ENCODE measurements at regions not wholly inside any gene's neighbourhood (a gene's known extent, or its start where the extent isn't known, plus 50 kb on each side); places are given as distances from the start of the nearest gene placed in this dataset.

DNA sequence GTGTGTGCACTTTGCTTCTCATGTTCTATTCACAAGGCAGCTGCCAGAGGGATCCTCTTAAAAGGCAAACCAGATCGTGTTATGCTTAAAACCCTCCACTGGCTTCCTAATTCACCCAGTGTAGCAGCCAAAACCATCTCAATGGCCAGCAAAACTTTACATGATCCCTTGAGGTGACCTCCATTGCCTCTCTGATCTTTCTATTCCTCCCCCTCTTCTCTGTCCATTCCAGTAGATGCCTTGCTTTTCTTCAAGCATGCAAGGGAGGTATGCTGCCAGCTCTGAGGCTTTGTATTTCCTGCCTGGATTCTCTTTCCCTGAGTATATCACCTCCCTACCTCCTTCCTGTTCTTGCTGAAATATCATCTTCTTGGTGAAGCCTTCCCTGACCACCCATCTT lies 93.2 kb upstream of the KCNK2 start (continued):
- TF ChIP-seq JUN (CRISPR knock-in tag; IDR thresholded peaks at IDR 0.05): no peak

DNA sequence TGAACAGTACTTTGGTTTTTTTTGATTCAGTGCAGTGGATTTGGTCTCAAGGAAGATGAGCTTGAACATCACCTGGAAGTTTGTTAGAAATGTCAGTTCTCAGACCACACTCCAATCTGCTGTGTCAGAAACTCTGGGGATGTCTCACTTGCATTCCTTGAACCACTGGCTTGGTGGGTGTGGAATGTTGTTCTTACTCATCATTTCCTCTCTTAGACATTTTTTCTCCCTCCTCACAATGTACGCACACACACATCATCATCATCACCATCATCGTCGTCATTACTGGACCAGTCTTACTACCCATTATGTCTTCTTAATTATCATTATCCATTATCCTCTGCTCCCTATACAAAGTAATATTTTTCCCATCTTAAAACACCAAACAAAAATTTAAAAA lies 91.9 kb upstream of the KCNK2 start:
- POLR2A ChIA-PET: no interaction called here
- TF ChIP-seq OVOL2 (CRISPR knock-in tag; IDR thresholded peaks at IDR 0.05; ENCODE audit: borderline replicate concordance): no peak
- TF ChIP-seq SOX15 (CRISPR knock-in tag; IDR thresholded peaks at IDR 0.05): no peak
- TF ChIP-seq HMGA2 (CRISPR knock-in tag; IDR thresholded peaks at IDR 0.05): no peak
- no peak for TF ChIP-seq CREB1 (CRISPR knock-in tag; IDR thresholded peaks at IDR 0.05)
- no peak for TF ChIP-seq ATF1 (CRISPR knock-in tag; IDR thresholded peaks at IDR 0.05)
- TF ChIP-seq NFYB (CRISPR knock-in tag; conservative IDR thresholded peaks at IDR 0.05; ENCODE audit: low read depth): no peak
- TF ChIP-seq RORB (CRISPR knock-in tag; IDR thresholded peaks at IDR 0.05): no peak
- TF ChIP-seq, protein P1, sequence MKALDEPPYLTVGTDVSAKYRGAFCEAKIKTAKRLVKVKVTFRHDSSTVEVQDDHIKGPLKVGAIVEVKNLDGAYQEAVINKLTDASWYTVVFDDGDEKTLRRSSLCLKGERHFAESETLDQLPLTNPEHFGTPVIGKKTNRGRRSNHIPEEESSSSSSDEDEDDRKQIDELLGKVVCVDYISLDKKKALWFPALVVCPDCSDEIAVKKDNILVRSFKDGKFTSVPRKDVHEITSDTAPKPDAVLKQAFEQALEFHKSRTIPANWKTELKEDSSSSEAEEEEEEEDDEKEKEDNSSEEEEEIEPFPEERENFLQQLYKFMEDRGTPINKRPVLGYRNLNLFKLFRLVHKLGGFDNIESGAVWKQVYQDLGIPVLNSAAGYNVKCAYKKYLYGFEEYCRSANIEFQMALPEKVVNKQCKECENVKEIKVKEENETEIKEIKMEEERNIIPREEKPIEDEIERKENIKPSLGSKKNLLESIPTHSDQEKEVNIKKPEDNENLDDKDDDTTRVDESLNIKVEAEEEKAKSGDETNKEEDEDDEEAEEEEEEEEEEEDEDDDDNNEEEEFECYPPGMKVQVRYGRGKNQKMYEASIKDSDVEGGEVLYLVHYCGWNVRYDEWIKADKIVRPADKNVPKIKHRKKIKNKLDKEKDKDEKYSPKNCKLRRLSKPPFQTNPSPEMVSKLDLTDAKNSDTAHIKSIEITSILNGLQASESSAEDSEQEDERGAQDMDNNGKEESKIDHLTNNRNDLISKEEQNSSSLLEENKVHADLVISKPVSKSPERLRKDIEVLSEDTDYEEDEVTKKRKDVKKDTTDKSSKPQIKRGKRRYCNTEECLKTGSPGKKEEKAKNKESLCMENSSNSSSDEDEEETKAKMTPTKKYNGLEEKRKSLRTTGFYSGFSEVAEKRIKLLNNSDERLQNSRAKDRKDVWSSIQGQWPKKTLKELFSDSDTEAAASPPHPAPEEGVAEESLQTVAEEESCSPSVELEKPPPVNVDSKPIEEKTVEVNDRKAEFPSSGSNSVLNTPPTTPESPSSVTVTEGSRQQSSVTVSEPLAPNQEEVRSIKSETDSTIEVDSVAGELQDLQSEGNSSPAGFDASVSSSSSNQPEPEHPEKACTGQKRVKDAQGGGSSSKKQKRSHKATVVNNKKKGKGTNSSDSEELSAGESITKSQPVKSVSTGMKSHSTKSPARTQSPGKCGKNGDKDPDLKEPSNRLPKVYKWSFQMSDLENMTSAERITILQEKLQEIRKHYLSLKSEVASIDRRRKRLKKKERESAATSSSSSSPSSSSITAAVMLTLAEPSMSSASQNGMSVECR (CRISPR knock-in tag; IDR thresholded peaks at IDR 0.05; ENCODE audit: borderline replicate concordance): no peak
- TF ChIP-seq, protein P2, sequence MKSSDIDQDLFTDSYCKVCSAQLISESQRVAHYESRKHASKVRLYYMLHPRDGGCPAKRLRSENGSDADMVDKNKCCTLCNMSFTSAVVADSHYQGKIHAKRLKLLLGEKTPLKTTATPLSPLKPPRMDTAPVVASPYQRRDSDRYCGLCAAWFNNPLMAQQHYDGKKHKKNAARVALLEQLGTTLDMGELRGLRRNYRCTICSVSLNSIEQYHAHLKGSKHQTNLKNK (CRISPR knock-in tag; IDR thresholded peaks at IDR 0.05): no peak
- no peak for TF ChIP-seq ESRRA (CRISPR knock-in tag; IDR thresholded peaks at IDR 0.05; ENCODE audit: borderline replicate concordance)
- no peak for TF ChIP-seq ZBTB21 (CRISPR knock-in tag; IDR thresholded peaks at IDR 0.05; ENCODE audit: borderline replicate concordance)
- TF ChIP-seq ELF4 (CRISPR knock-in tag; IDR thresholded peaks at IDR 0.05; ENCODE audit: low read depth): no peak
- no peak for TF ChIP-seq MXD4 (CRISPR knock-in tag; IDR thresholded peaks at IDR 0.05; ENCODE audit: borderline replicate concordance)
- TF ChIP-seq, protein P3, sequence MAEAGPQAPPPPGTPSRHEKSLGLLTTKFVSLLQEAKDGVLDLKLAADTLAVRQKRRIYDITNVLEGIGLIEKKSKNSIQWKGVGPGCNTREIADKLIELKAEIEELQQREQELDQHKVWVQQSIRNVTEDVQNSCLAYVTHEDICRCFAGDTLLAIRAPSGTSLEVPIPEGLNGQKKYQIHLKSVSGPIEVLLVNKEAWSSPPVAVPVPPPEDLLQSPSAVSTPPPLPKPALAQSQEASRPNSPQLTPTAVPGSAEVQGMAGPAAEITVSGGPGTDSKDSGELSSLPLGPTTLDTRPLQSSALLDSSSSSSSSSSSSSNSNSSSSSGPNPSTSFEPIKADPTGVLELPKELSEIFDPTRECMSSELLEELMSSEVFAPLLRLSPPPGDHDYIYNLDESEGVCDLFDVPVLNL (CRISPR knock-in tag; IDR thresholded peaks at IDR 0.05; ENCODE audit: borderline replicate concordance, low read depth): no peak
- ATAC-seq (no peak), DNase-seq (ENCODE audit: low spot score) (no peak)
- Mint-ChIP-seq H3K4me1 (peaks cover 10% of the 10 kb centered on the region), H3K9me3 (no peaks in the 10 kb centered on the region), H3K36me3 (no peaks in the 10 kb centered on the region), H3K27ac (no peak overlapping the region), H3K4me3 (no peak overlapping the region), H3K27me3 (ENCODE audit: low read depth) (no peaks in the 10 kb centered on the region)
- CTCF ChIA-PET: no interaction called here

DNA sequence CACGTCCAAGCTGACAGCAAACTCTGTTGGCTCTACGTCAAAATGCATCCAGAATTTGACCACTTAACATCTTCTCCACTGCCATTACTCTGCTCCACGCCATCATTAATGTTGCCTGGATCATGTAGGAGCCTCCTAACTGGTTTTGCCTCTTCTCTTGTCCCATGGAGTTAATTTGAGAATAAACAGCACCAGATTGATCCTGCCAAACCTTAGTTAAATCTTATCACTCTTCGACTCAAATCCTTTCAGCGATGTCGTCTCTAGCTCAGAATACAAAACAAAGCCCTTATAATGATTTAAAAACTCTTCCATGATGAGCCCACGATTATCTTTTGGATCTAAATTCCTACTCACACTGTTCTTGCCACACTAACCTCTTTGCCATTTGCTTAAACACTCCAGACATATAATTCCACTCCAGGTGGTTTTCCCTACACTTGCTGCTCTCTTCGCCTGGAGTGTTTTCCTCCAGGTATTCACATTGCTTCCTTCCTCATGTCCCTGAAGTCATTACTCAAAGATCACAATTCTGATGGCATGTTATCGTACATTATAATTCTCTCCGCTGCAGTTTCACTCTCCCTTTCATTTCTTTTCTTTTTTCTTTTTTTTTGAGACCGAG lies 90.7 kb upstream of the KCNK2 start:
- Mint-ChIP-seq H3K4me3 (no peak overlapping the region), H3K27me3 (ENCODE audit: low read depth) (no peaks in the 10 kb centered on the region), H3K27ac (no peak overlapping the region), H3K36me3 (no peaks in the 10 kb centered on the region), H3K4me1 (peaks cover 10% of the 10 kb centered on the region), H3K9me3 (no peaks in the 10 kb centered on the region)
- ATAC-seq (no peak), DNase-seq (ENCODE audit: low spot score) (no peak)
- ChIA-PET CTCF (no interaction called here), POLR2A (no interaction called here)
- TF ChIP-seq SMAD3 (CRISPR knock-in tag; IDR thresholded peaks at IDR 0.05; ENCODE audit: borderline replicate concordance) (no peak), ZNF416 (CRISPR knock-in tag; IDR thresholded peaks at IDR 0.05) (no peak)
- TF ChIP-seq, protein P4, sequence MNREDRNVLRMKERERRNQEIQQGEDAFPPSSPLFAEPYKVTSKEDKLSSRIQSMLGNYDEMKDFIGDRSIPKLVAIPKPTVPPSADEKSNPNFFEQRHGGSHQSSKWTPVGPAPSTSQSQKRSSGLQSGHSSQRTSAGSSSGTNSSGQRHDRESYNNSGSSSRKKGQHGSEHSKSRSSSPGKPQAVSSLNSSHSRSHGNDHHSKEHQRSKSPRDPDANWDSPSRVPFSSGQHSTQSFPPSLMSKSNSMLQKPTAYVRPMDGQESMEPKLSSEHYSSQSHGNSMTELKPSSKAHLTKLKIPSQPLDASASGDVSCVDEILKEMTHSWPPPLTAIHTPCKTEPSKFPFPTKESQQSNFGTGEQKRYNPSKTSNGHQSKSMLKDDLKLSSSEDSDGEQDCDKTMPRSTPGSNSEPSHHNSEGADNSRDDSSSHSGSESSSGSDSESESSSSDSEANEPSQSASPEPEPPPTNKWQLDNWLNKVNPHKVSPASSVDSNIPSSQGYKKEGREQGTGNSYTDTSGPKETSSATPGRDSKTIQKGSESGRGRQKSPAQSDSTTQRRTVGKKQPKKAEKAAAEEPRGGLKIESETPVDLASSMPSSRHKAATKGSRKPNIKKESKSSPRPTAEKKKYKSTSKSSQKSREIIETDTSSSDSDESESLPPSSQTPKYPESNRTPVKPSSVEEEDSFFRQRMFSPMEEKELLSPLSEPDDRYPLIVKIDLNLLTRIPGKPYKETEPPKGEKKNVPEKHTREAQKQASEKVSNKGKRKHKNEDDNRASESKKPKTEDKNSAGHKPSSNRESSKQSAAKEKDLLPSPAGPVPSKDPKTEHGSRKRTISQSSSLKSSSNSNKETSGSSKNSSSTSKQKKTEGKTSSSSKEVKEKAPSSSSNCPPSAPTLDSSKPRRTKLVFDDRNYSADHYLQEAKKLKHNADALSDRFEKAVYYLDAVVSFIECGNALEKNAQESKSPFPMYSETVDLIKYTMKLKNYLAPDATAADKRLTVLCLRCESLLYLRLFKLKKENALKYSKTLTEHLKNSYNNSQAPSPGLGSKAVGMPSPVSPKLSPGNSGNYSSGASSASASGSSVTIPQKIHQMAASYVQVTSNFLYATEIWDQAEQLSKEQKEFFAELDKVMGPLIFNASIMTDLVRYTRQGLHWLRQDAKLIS (CRISPR knock-in tag; IDR thresholded peaks at IDR 0.05; ENCODE audit: borderline replicate concordance): no peak
- TF ChIP-seq, protein P5, sequence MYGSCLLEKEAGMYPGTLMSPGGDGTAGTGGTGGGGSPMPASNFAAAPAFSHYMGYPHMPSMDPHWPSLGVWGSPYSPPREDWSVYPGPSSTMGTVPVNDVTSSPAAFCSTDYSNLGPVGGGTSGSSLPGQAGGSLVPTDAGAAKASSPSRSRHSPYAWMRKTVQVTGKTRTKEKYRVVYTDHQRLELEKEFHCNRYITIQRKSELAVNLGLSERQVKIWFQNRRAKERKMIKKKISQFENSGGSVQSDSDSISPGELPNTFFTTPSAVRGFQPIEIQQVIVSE (CRISPR knock-in tag; IDR thresholded peaks at IDR 0.05; ENCODE audit: borderline replicate concordance): no peak

Measured in WTC11 (cell line).